ENCODE measurements at regions not wholly inside any gene's neighbourhood (a gene's known extent, or its start where the extent isn't known, plus 50 kb on each side); places are given as distances from the start of the nearest gene placed in this dataset.

DNA sequence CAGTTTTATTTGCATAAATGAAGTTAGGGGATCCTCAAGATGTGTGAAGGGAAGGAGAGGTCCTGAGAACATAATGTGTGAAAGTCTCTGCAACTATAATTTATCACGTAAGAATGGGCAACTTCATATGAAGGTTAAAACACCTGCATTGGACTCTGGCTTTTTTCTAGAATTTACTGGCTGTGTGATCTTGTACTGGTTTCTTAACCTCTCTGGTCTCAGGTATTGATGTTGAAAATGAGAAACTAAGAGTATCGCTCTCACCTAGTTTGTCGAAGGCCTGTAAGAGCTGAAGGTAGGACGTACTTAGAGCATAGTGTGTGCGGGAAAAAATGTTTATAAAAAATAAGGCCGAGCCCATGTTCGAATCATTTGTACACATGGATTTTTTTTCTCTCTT lies 280.5 kb downstream of the ICE1 start:
- H3K9ac ChIP-seq (ENCODE audit: low read depth in 1 of 2, low read length in 2 of 2) = no peak overlapping the region

GRCh38 chr5:5700549-5700948 lies 278.1 kb downstream of the ICE1 start:
- Histone ChIP-seq H3K27ac (ENCODE audit: low read depth, low read length) (no peak overlapping the region), H3K27me3 (ENCODE audit: control insufficient read depth in 1 of 2, insufficient read depth in 2 of 2, low read length in 2 of 2) (no peaks in the 10 kb centered on the region), H3K36me3 (ENCODE audit: control insufficient read depth in 1 of 2, insufficient read depth in 2 of 2, low read length in 2 of 2) (no peaks in the 10 kb centered on the region), H3K4me1 (ENCODE audit: control insufficient read depth in 1 of 2, insufficient read depth in 2 of 2, low read length in 2 of 2) (no peaks in the 10 kb centered on the region), H3K9ac (ENCODE audit: low read depth in 1 of 2, low read length in 2 of 2) (no peak overlapping the region), H3K4me3 (ENCODE audit: low read depth in 1 of 2, low read length in 2 of 2) (no peak overlapping the region), H3K9me3 (ENCODE audit: control insufficient read depth in 1 of 2, low read length in 2 of 2) (peaks cover 0 to 3% of the 10 kb centered on the region in 2 donors)

More for the DNA sequence above, 280.5 kb downstream of the ICE1 start:
- no peak overlapping the region for H3K27ac ChIP-seq (ENCODE audit: low read depth, low read length)
- no peaks in the 10 kb centered on the region for H3K4me1 ChIP-seq (ENCODE audit: control insufficient read depth in 1 of 2, insufficient read depth in 2 of 2, low read length in 2 of 2)
- H3K4me3 ChIP-seq (ENCODE audit: low read depth in 1 of 2, low read length in 2 of 2) = no peak overlapping the region
- no peaks in the 10 kb centered on the region for H3K27me3 ChIP-seq (ENCODE audit: control insufficient read depth in 1 of 2, insufficient read depth in 2 of 2, low read length in 2 of 2)
- no peaks in the 10 kb centered on the region for H3K36me3 ChIP-seq (ENCODE audit: control insufficient read depth in 1 of 2, insufficient read depth in 2 of 2, low read length in 2 of 2)
- H3K9me3 ChIP-seq (ENCODE audit: control insufficient read depth in 1 of 2, low read length in 2 of 2) = no peaks in the 10 kb centered on the region

- no peak overlapping the region for H3K9ac ChIP-seq (ENCODE audit: low read depth in 1 of 2, low read length in 2 of 2)
- no peak overlapping the region for H3K4me3 ChIP-seq (ENCODE audit: low read depth in 1 of 2, low read length in 2 of 2)
- no peak overlapping the region for H3K27ac ChIP-seq (ENCODE audit: low read depth, low read length)
- H3K4me1 ChIP-seq (ENCODE audit: control insufficient read depth in 1 of 2, insufficient read depth in 2 of 2, low read length in 2 of 2) = no peaks in the 10 kb centered on the region
- peaks cover 0 to 3% of the 10 kb centered on the region in 2 donors for H3K9me3 ChIP-seq (ENCODE audit: control insufficient read depth in 1 of 2, low read length in 2 of 2)
- H3K36me3 ChIP-seq (ENCODE audit: control insufficient read depth in 1 of 2, insufficient read depth in 2 of 2, low read length in 2 of 2) = no peaks in the 10 kb centered on the region
- H3K27me3 ChIP-seq (ENCODE audit: control insufficient read depth in 1 of 2, insufficient read depth in 2 of 2, low read length in 2 of 2) = no peaks in the 10 kb centered on the region
Measured at GRCh38 chr5:5699062-5699461, 276.6 kb downstream of the ICE1 start.

- H3K9me3 ChIP-seq (ENCODE audit: control insufficient read depth in 1 of 2, low read length in 2 of 2) = peaks cover 0 to 3% of the 10 kb centered on the region in 2 donors
- H3K27ac ChIP-seq (ENCODE audit: low read depth, low read length) = no peak overlapping the region
- no peaks in the 10 kb centered on the region for H3K27me3 ChIP-seq (ENCODE audit: control insufficient read depth in 1 of 2, insufficient read depth in 2 of 2, low read length in 2 of 2)
- H3K36me3 ChIP-seq (ENCODE audit: control insufficient read depth in 1 of 2, insufficient read depth in 2 of 2, low read length in 2 of 2) = no peaks in the 10 kb centered on the region
- no peaks in the 10 kb centered on the region for H3K4me1 ChIP-seq (ENCODE audit: control insufficient read depth in 1 of 2, insufficient read depth in 2 of 2, low read length in 2 of 2)
- no peak overlapping the region for H3K9ac ChIP-seq (ENCODE audit: low read depth in 1 of 2, low read length in 2 of 2)
- H3K4me3 ChIP-seq (ENCODE audit: low read depth in 1 of 2, low read length in 2 of 2) = no peak overlapping the region
Measured at GRCh38 chr5:5695266-5695665, 272.8 kb downstream of the ICE1 start.

- H3K4me3 ChIP-seq (ENCODE audit: low read depth in 1 of 2, low read length in 2 of 2) = no peak overlapping the region
- H3K4me1 ChIP-seq (ENCODE audit: control insufficient read depth in 1 of 2, insufficient read depth in 2 of 2, low read length in 2 of 2) = no peaks in the 10 kb centered on the region
- H3K36me3 ChIP-seq (ENCODE audit: control insufficient read depth in 1 of 2, insufficient read depth in 2 of 2, low read length in 2 of 2) = no peaks in the 10 kb centered on the region
- no peak overlapping the region for H3K27ac ChIP-seq (ENCODE audit: low read depth, low read length)
- no peaks in the 10 kb centered on the region for H3K27me3 ChIP-seq (ENCODE audit: control insufficient read depth in 1 of 2, insufficient read depth in 2 of 2, low read length in 2 of 2)
- H3K9ac ChIP-seq (ENCODE audit: low read depth in 1 of 2, low read length in 2 of 2) = no peak overlapping the region
- no peaks in the 10 kb centered on the region for H3K9me3 ChIP-seq (ENCODE audit: control insufficient read depth in 1 of 2, low read length in 2 of 2)
Measured at GRCh38 chr5:5688925-5689310, 266.4 kb downstream of the ICE1 start.

GRCh38 chr5:5688194-5688924 lies 265.9 kb downstream of the ICE1 start:
- no peak overlapping the region for H3K4me3 ChIP-seq (ENCODE audit: low read depth in 1 of 2, low read length in 2 of 2)
- H3K9me3 ChIP-seq (ENCODE audit: control insufficient read depth in 1 of 2, low read length in 2 of 2) = no peaks in the 10 kb centered on the region
- no peaks in the 10 kb centered on the region for H3K27me3 ChIP-seq (ENCODE audit: control insufficient read depth in 1 of 2, insufficient read depth in 2 of 2, low read length in 2 of 2)
- no peak overlapping the region for H3K9ac ChIP-seq (ENCODE audit: low read depth in 1 of 2, low read length in 2 of 2)
- no peak overlapping the region for H3K27ac ChIP-seq (ENCODE audit: low read depth, low read length)
- H3K36me3 ChIP-seq (ENCODE audit: control insufficient read depth in 1 of 2, insufficient read depth in 2 of 2, low read length in 2 of 2) = no peaks in the 10 kb centered on the region
- H3K4me1 ChIP-seq (ENCODE audit: control insufficient read depth in 1 of 2, insufficient read depth in 2 of 2, low read length in 2 of 2) = no peaks in the 10 kb centered on the region

DNA sequence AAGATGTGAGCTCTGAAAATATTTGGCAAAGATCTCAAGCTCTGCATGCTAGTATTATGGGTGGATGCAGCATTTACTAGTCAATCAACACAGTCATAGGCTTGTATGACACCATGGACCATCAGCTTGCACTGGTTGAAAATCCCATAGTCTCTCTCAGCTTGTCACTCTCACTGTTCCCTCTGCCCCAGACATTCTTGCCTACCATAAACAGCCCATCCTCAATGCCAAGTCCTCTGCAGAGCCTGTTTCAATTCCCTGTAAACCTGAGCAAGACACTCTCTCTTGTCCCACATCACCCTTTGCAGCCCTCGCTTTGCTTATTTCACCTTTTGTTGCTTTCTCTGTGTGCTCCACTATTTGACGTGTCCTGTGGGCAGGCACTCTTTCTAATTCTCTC lies 264.6 kb downstream of the ICE1 start:
- Histone ChIP-seq H3K27ac (ENCODE audit: low read depth, low read length) (no peak overlapping the region), H3K36me3 (ENCODE audit: control insufficient read depth in 1 of 2, insufficient read depth in 2 of 2, low read length in 2 of 2) (no peaks in the 10 kb centered on the region), H3K9me3 (ENCODE audit: control insufficient read depth in 1 of 2, low read length in 2 of 2) (peaks cover 4 to 5% of the 10 kb centered on the region in 2 donors), H3K4me1 (ENCODE audit: control insufficient read depth in 1 of 2, insufficient read depth in 2 of 2, low read length in 2 of 2) (no peaks in the 10 kb centered on the region), H3K27me3 (ENCODE audit: control insufficient read depth in 1 of 2, insufficient read depth in 2 of 2, low read length in 2 of 2) (no peaks in the 10 kb centered on the region), H3K9ac (ENCODE audit: low read depth in 1 of 2, low read length in 2 of 2) (no peak overlapping the region), H3K4me3 (ENCODE audit: low read depth in 1 of 2, low read length in 2 of 2) (no peak overlapping the region)

GRCh38 chr5:5686356-5686755 lies 263.9 kb downstream of the ICE1 start:
- Histone ChIP-seq H3K9ac (ENCODE audit: low read depth in 1 of 2, low read length in 2 of 2) (no peak overlapping the region), H3K27ac (ENCODE audit: low read depth, low read length) (no peak overlapping the region), H3K9me3 (ENCODE audit: control insufficient read depth in 1 of 2, low read length in 2 of 2) (peaks cover 4 to 5% of the 10 kb centered on the region in 2 donors), H3K36me3 (ENCODE audit: control insufficient read depth in 1 of 2, insufficient read depth in 2 of 2, low read length in 2 of 2) (no peaks in the 10 kb centered on the region), H3K4me1 (ENCODE audit: control insufficient read depth in 1 of 2, insufficient read depth in 2 of 2, low read length in 2 of 2) (no peaks in the 10 kb centered on the region), H3K27me3 (ENCODE audit: control insufficient read depth in 1 of 2, insufficient read depth in 2 of 2, low read length in 2 of 2) (no peaks in the 10 kb centered on the region), H3K4me3 (ENCODE audit: low read depth in 1 of 2, low read length in 2 of 2) (no peak overlapping the region)

- H3K27ac ChIP-seq (ENCODE audit: low read depth, low read length) = no peak overlapping the region
- no peaks in the 10 kb centered on the region for H3K27me3 ChIP-seq (ENCODE audit: control insufficient read depth in 1 of 2, insufficient read depth in 2 of 2, low read length in 2 of 2)
- no peak overlapping the region for H3K4me3 ChIP-seq (ENCODE audit: low read depth in 1 of 2, low read length in 2 of 2)
- H3K4me1 ChIP-seq (ENCODE audit: control insufficient read depth in 1 of 2, insufficient read depth in 2 of 2, low read length in 2 of 2) = no peaks in the 10 kb centered on the region
- no peaks in the 10 kb centered on the region for H3K36me3 ChIP-seq (ENCODE audit: control insufficient read depth in 1 of 2, insufficient read depth in 2 of 2, low read length in 2 of 2)
- H3K9ac ChIP-seq (ENCODE audit: low read depth in 1 of 2, low read length in 2 of 2) = no peak overlapping the region
- peaks cover 4 to 5% of the 10 kb centered on the region in 2 donors for H3K9me3 ChIP-seq (ENCODE audit: control insufficient read depth in 1 of 2, low read length in 2 of 2)
Measured at GRCh38 chr5:5685737-5686136, 263.3 kb downstream of the ICE1 start.

DNA sequence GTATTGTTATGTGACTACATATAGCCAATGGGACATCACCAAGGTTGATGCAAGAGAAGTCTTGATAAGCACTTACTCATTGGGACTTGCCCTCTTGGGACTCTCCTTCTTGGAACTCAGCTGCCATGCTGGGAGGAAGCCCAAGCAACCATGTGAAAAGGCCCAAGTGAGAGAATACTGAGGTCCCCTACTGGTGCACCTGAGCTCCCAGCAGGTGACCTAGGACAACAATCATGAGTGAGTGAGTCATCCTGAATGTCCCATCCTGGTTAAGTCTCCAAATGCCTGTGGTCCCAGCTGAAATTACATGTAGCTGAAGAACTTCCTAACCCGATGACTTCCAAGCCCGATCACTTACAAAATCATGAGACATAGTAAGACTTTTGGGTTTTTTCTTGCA lies 260.7 kb downstream of the ICE1 start:
- no peak overlapping the region for H3K27ac ChIP-seq (ENCODE audit: low read depth, low read length)
- no peaks in the 10 kb centered on the region for H3K4me1 ChIP-seq (ENCODE audit: control insufficient read depth in 1 of 2, insufficient read depth in 2 of 2, low read length in 2 of 2)
- H3K27me3 ChIP-seq (ENCODE audit: control insufficient read depth in 1 of 2, insufficient read depth in 2 of 2, low read length in 2 of 2) = no peaks in the 10 kb centered on the region
- no peak overlapping the region for H3K9ac ChIP-seq (ENCODE audit: low read depth in 1 of 2, low read length in 2 of 2)
- H3K36me3 ChIP-seq (ENCODE audit: control insufficient read depth in 1 of 2, insufficient read depth in 2 of 2, low read length in 2 of 2) = no peaks in the 10 kb centered on the region
- no peak overlapping the region for H3K4me3 ChIP-seq (ENCODE audit: low read depth in 1 of 2, low read length in 2 of 2)
- peaks cover 4 to 5% of the 10 kb centered on the region in 2 donors for H3K9me3 ChIP-seq (ENCODE audit: control insufficient read depth in 1 of 2, low read length in 2 of 2)

Data from duodenal mucosa (tissue), 2 donors.